DMS114 treated with DMSO at 0.1 percent for 48 hours (cell line): ENCODE measurements at regions not wholly inside any gene's neighbourhood (a gene's known extent, or its start where the extent isn't known, plus 50 kb on each side); places are given as distances from the start of the nearest gene placed in this dataset.

Experiments used
- DNase-seq: peaks from one replicate; lab custom pipeline; 2025; ENCODE audit not compliant: unreplicated experiment; lab: John Stamatoyannopoulos, UW

GRCh38 chr10:75347186-75347585 lies 54.4 kb downstream of the ZNF503 start:
- no peak for DNase-seq

DNA sequence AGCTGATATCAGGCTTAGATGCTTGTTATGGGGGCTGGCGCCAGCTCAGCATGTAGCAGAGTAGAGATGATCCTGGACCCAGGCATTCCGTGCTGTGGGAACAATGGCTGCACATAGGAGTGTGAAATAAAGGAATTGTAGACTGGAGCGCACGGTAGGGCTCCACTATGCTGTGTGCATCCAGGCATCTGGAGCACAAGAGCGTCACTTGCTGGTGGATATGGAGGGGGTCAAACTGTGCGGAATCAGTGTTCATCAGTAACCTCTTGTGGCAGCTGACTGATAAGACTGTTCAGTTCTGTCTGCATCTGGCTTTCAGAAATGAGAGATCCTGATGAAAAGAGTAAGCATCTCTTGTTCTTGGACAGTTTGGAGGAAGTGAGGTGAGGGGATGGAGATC lies 55.8 kb downstream of the ZNF503 start:
- DNase-seq: no peak

DNA sequence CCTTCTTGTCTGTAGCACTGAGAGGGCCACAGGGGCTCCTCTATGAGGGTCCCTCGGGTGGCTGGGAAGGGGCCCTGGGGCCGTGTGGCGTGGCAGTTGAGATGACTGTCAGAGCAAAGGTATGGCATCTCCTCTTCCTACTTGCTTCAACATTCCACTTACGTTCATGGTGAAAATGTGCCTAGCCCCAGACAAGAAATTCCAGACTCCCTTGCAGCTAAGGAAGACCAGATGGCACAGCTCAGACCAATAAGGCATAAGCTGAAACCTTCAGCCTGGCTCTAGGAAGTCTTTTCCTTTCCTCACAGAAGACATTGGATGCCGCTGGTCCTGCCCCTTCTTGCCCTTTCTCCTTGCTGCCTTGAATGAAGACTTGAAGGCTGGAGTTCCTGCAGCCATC lies 57.4 kb downstream of the ZNF503 start:
- DNase-seq: no peak

DNA sequence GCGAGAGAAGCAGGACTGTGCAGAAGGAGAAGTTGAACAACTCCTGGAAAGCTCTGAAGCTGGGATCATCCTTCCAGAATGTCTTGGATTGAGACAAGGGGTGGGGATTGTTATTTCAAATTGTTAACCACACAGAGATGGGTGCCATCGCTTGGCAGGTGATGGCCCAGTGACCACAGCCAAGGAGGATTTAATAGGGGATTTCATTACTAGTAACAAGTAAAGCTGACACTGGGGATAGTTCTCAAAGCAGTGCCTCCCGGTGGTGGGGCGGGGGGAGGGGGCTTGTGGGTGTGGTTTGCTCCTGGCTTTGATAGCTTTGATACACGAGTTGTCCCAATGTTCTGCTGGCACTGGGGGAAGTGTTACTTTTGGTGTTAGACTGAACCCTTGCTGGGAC lies 59.2 kb downstream of the ZNF503 start:
- DNase-seq: no peak

- no peak for DNase-seq
These were observed 65.6 kb downstream of the ZNF503 start for GRCh38 chr10:75335983-75336382.

GRCh38 chr10:75335191-75335590 lies 66.4 kb downstream of the ZNF503 start:
- no peak for DNase-seq

DNA sequence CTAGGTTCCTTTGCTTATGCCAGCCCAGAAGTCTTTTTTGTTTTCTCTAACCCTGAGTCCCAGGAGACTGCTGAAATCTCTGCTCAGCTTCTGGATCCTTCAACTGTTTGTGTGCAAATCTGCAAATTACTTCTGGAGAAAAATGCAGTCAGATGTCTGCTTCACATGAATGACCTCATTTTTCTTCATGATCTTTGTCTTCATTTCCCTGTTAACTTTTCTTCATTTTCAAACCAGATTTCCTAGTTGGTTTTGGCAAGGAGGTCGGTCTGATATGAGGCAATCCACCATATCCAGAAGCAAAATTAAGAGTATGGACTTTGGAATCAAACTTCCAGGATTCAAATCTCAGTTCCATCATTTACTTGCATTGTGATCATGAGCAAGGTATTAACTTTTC lies 66.8 kb downstream of the ZNF503 start:
- no peak for DNase-seq

DNA sequence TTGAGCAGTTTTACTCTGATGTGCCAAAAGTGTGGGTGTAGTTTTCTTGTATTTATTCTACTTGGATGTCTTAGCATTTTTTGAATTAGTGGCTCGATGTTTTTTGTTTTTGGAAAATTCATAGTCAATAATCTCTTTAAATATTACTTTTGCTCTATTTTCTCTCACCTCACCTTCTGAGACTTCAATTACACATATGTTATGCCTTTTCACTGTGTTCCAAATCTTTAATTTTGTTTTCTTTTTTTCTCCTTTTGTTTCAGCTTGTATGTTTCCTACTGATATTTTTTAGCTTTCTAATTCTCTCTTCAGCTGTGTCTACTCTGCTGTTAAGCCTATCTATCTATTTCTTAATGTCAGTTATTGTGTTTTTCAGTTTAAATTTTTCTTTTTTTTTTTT lies 69.5 kb downstream of the ZNF503 start:
- DNase-seq: no peak

GRCh38 chr10:75331081-75331480 lies 70.5 kb downstream of the ZNF503 start:
- no peak for DNase-seq

GRCh38 chr10:75329190-75329745 lies 72.3 kb downstream of the ZNF503 start:
- DNase-seq: no peak

DNA sequence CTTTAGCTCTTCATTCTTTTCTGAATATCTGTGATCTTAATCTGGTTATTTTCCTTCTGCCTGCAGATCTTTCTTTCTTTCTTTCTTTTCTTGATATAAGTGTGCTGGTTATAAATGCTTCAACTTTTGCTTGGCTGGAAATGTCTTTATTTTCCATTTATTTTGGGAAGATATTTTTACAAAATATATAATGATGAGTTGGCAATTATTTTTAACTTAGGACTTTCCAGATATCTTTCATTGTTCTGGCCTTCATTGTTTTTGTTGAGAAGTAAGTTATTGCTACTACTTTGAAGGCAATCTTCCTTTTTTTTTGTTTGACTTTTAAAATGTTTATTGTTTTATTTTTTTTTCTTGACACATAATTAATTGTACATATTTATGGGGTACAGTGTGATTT lies 75.3 kb downstream of the ZNF503 start:
- no peak for DNase-seq

- DNase-seq: no peak
These were observed 82.3 kb downstream of the ZNF503 start for GRCh38 chr10:75319274-75319673.

- no peak for DNase-seq
These were observed 78.8 kb upstream of the COMTD1 start for GRCh38 chr10:75314570-75314969.

GRCh38 chr10:75312440-75312839 lies 76.7 kb upstream of the COMTD1 start:
- DNase-seq: no peak

DNA sequence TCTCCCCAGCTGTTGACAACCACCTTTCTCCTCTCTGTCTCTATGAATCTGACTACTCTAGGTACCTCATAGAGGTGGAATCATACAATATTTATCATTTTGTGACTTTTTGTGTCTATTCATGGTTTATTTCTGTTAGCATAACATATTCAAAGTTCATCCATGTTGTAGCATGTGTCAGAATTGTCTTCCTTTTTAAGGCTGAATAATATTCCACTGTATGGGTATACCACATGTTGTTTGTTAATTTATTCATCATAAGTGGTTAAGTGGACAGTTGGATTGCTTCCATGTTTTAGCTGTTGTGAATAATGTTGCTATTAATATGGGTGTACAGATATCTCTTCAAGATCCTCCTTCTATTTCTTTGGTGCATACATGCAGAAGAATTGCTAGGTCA lies 69.9 kb upstream of the COMTD1 start:
- DNase-seq: no peak

DNA sequence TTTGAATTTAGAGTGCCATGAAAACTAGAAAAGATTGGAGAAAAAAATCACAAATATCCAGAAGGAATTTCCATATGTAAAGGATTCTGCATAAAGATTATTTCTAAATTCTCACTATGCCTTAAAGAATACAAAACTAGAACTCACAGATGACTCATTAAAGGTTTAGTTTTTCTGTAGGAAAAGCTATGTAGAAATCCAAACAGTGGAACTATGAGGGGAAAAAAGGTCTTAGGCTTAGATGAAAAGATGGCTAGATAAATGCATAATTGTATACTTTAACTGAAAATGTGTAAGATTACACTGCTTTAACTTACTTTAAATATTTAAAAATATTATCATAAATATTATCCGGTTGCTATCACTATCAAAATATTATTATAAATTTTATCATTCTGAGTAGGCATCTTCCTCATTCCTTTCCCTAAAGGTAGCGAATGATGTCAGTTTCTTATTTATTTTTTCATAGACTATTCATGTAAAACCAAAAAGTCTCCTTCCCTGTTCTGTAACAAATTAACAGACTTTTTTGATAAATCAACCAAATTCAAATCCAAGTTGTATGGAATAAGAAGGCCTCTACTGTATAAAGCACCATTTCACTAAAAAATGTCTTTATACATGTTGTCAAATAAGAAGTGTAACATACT lies 69.1 kb upstream of the COMTD1 start:
- DNase-seq: no peak

DNA sequence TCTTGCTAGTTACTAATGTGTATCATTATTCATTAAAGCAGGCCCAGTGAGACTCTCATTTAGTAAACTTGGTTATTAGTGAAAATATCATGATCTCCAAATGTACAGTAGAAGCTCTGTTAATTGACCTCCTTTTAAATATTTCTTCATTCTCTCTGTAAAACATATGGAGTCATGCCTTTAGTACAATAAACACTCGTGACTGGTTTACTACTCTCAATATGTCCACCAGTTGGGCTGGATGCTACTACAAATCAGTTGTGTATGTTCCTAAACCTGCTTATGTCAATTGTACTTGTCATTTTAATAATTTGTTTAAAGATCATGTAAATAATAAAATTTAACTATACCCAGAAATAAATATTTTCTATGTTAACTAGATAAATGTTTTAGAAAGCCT lies 68.6 kb upstream of the COMTD1 start:
- DNase-seq: no peak

- no peak for DNase-seq
These were observed 67.5 kb upstream of the COMTD1 start for GRCh38 chr10:75303045-75303777.

DNA sequence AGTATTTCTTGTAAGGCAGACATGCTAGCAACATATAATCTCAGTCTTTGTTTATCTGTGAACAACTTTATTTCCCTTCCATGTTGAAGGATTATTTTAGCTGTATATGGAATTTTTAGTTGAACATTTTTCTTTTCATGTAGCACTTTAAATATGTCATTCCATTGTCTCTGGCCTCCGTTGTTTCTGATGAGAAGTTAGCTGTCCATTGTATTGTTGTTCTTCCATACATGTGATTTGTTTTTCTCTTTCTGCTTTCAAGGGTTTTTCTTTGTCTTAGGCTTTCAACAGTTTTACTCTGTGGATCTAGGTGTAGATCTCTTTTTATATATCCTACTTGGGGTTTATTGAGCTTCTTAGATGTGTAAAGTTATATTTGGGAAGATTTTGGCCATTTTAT lies 66.3 kb upstream of the COMTD1 start:
- DNase-seq: no peak

DNA sequence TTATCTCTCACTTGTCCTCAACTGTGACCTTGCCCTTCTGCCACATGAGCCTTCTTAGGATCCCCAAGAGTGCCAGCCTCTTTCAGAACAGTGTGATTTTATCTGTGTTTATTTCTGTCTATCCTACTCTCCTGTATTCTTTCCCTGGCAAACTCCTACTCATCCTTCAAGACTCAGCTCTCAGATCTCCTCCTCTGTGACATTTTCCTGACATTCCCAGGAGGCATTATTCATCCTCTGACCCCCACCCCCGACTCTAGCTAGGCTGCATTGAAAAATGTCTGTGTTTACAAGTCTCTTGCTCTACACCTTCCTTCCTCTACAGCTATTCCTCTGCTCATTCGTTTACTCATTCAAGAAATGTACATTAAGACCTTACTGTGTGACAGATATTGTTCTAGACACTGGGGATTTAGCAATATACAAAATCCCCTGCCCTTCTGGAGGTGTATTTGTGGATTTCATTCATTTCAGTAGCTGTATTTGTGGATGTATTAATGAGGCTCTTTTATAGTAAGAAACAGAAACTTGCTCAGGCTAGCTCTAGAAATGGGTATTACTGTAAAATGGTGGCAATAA lies 61.4 kb upstream of the COMTD1 start:
- DNase-seq: no peak

DNA sequence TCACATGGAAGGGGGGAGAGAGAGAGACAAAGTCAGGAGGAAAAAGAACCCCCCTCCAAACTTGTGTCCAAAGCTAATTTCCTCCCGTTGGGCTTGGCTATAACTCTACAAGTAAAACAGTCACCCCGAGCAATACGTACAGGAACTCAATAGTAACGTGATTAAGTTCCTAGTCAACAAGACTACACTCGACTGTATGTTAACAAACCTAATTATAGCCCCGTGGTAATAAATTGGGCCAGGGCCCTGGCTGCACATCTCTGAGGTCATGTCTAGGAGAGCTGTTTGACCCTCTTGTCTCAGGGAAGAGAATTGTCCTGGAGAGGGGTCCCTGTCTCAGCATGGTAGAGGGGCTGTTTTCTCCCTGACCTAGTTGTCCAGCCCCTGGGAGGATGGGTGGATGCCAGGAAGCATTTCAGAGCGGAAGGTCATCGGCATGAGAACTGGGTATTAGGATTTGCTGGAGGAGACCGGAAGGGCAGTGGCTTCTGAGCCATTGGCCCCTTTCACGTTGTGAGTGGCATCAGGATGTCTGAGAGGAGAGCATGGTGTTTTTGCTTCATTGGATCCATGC lies 60.2 kb upstream of the COMTD1 start:
- no peak for DNase-seq
